Stimulated activated CD8-positive, alpha-beta memory T cell treated with anti-CD3 and anti-CD28 coated beads, Interleukin-7, amount 100 ng/mL, for 48 hours (primary cell): ENCODE measurements at regions not wholly inside any gene's neighbourhood (a gene's known extent, or its start where the extent isn't known, plus 50 kb on each side); places are given as distances from the start of the nearest gene placed in this dataset.
"Not testable (repeated sequence)": the region's sequence is repeated elsewhere in the genome, so short reads cannot be mapped to it uniquely, and the experiment has no call there.

Experiments
- DNase-seq, 2 donors: peaks; one replicate each; pipeline ENCODE4 v3.0.0-alpha.2; 2020; ENCODE audit warnings: low read depth in 1 of 2; ENCODE audit errors: extremely low read depth in 1 of 2

DNA sequence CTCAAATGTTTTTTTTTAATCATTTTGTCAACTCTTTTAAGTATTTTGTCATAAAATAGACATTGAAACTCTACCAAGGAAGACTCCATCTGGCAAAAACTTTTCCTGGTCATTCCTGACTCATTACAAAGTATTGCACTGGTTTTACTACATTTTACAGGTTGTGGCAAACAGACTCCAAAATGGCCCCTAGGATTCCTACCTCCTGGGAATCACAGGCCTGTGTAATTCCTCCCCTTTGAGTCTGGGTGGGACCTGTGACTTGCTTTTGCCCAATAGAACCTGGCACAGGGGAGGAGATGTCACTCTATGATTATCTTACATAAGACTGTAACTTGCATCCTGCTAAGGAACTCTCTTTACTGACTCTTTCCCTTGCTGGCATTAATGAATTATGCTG lies 123.6 kb upstream of the KCNJ6 start:
- DNase-seq: no peak

GRCh38 chr21:38041493-38041892 lies 125.2 kb upstream of the KCNJ6 start:
- DNase-seq: no peak

GRCh38 chr21:38042246-38042645 lies 126.0 kb upstream of the KCNJ6 start:
- no peak for DNase-seq

DNA sequence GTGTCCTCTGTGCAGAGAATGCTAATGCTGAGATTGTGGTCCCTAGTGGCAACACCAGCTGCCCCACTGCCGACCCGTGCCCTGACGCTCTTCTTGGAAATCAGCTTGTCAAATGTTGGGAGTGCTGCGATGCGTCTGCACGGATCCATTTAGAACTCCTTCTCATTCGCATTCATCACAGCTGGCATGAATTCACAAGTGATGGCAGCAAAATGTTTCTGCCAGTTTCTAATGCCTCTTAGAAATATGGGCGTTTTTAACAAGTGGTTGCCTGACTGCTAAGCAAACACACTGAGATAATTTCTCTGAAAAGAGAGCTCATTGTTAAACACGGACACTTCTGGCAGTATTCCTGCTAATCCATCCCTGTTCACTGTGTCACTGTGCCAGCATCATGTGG lies 131.9 kb upstream of the KCNJ6 start:
- no peak for DNase-seq

DNA sequence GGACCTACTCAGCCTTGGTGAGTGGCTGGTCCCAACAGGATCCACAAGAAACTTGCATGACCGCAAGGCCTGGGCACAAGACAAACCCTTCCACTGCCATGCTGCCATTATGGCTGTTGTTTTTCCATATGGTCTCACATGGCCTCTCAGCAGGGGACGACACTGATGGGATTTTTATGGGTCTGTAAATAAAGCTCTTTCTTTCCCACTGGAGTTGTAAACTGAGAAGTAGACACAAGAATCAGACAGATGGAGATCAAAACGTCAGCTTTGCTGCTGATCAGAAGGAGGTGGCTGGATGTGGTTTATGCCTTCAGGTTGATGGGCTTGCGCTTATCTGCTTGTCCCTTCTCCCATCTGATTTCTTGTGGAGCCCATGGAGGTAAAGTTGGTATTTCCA lies 138.1 kb upstream of the KCNJ6 start:
- no peak for DNase-seq

DNA sequence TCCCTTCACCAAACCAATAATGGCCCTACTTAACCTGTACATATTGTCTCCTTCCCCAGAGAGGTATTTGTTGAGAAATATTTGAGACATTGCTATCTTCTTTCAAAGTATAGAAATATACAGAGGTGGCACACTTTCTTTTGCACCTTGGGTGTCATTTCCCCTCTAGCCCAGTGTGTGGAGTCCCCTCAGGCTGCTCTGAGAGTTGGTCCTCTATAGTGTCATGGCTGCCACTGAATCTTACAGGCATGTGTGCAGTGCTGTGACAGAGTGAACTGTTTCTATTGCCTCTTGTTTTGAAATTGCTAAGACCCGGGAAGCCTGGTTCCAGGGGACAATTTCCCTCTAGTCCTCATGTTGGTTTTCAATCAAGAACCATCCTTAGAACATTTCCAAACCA lies 140.2 kb upstream of the KCNJ6 start:
- DNase-seq: no peak

DNA sequence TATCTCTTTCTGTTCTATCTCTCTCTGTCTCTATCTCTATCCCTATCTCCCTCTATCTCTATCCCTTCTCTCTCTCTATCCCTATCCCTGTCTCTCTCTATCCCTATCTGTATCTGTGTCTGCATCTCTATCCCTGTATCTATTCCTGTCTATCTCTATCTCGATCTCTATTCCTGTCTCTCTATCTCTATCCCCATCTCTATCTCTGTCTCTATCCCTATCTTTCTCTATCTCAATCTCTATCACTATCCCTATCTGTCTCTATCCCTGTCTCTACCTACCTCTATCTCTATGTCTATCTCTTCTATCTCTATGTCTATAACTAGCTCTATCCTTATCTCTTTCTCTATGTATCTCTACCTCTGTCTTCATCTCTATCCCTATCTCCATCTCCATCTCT lies 141.4 kb upstream of the KCNJ6 start:
- DNase-seq: no peak

- no peak for DNase-seq
Measured at GRCh38 chr21:38060533-38060932, 144.3 kb upstream of the KCNJ6 start.

GRCh38 chr21:38067086-38067739 lies 151.0 kb upstream of the KCNJ6 start:
- no peak for DNase-seq

DNA sequence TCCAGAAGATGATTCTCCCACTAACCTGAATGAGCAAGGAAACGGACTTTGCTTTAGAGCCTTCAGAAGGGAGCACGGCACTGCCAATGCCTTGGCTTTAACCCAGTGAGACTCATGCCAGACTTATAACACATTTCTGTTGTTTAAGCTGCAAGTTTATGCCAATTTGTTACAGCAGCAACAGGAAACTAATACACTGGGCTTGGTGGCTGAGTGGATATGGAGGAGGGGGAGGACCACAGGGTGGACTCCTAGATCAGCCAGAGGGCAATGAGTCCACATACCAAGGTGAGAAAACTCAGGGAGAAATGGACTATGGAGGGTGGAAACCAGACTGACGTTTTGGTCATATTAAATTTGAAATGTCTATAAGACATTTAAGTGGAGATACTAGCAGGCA lies 156.2 kb upstream of the KCNJ6 start:
- no peak for DNase-seq

GRCh38 chr21:38075833-38076587 lies 159.8 kb upstream of the KCNJ6 start:
- DNase-seq: no peak

DNA sequence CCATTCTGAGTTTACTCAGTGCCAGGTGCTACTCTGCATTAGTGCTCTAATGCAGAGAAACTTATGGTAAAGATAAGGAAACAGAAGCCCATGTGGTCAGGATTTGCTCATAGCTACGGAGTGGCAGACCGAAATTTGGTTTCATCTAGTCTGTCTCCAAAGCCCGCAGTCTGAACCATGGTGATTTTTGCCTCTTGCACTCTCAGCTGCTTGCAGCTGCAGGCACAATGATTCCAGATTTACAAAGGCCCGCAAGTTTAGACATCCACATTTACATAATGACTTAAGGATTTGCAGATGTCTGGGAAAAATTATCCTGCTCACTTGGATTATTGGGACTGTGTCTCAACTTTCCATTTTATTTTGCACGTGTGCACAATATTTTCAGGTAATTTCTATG lies 161.3 kb upstream of the KCNJ6 start:
- no peak for DNase-seq

- DNase-seq: no peak
Measured at GRCh38 chr21:38080888-38081287, 164.6 kb upstream of the KCNJ6 start.

DNA sequence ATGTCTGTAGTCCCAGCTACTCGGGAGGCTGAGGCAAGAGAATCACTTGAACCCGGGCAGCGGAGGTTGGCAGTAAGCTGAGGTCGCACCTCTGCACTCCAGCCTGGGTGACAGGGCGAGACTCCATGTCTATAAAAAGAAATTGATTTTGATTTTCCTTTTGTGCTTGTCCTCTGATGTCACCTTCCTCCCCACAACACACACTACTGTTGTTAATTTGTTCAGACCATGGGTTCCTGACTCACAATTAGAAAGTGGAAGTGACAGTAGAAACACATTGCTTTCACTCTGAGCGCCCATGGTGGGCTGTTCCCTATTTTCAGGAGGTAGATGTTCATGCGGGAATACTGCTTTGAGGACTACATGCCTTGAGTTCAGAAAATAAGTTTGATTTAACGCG lies 165.5 kb upstream of the KCNJ6 start:
- no peak for DNase-seq

GRCh38 chr21:38082936-38083485 lies 166.8 kb upstream of the KCNJ6 start:
- DNase-seq: no peak

GRCh38 chr21:38083535-38083934 lies 167.3 kb upstream of the KCNJ6 start:
- no peak for DNase-seq

GRCh38 chr21:38086580-38086979 lies 170.2 kb upstream of the KCNJ15 start:
- DNase-seq: no peak

- DNase-seq: no peak
Measured at GRCh38 chr21:38088916-38089762, 167.7 kb upstream of the KCNJ15 start.

GRCh38 chr21:38089763-38090046 lies 167.1 kb upstream of the KCNJ15 start:
- no peak for DNase-seq

DNA sequence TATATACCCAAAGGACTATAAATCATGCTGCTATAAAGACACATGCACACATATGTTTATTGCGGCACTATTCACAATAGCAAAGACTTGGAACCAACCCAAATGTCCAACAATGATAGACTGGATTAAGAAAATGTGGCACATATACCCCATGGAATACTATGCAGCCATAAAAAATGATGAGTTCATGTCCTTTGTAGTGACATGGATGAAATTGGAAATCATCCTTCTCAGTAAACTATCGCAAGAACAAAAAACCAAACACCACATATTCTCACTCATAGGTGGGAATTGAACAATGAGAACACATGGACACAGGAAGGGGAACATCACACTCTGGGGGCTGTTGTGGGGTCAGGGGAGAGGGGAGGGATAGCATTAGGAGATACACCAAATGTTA lies 165.7 kb upstream of the KCNJ15 start:
- not testable (repeated sequence) for DNase-seq

- DNase-seq: no peak
Measured at GRCh38 chr21:38092051-38092450, 164.7 kb upstream of the KCNJ15 start.

- DNase-seq: no peak
Measured at GRCh38 chr21:38095220-38095619, 161.6 kb upstream of the KCNJ15 start.
